Keratinocyte (primary cell): ENCODE measurements at regions not wholly inside any gene's neighbourhood (a gene's known extent, or its start where the extent isn't known, plus 50 kb on each side); places are given as distances from the start of the nearest gene placed in this dataset.

Source experiments
- EZH2 ChIP-seq: IDR thresholded peaks from one replicate; pipeline ENCODE4 v1.6.1; 2012; ENCODE audit warnings: inconsistent platforms, mild to moderate bottlenecking, low read length, moderate library complexity
- TF ChIP-seq, protein P1 (sequence below), 3 experiments: IDR thresholded peaks in 1 of 3; conservative IDR thresholded peaks in 1 of 3; optimal IDR thresholded peaks in 1 of 3; 2 replicates in 2 of 3; 3 replicates in 1 of 3; pipeline versions ENCODE3 to v1.5.1; 2011; ENCODE audit warnings: low read length in 3 of 3, mild to moderate bottlenecking in 3 of 3, moderate library complexity in 2 of 3, control low read depth in 1 of 3, inconsistent platforms in 1 of 3; ENCODE audit not compliant: insufficient read depth in 2 of 3; ENCODE audit errors: extremely low read depth in 1 of 3

DNA sequence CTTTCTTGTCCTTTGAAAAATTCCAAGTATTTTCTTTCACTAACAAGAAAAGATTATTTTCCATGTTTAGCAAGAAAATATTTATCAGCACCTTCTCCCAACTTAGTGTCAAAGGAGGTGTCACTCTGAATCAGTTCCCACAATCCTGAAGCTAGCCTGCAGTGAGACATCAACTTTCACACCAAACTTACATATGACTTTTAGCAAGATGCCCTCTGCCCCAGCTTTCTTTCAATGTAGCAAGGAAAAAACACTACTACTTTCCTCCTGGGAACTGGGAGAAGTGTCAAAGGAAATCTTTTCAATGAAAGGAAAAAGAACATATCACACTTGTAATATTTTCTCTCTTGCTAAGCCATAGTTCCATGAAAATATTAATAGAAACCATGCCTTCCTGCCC is 50.9 kb upstream of the PALMD start:
- TF ChIP-seq, protein P1, sequence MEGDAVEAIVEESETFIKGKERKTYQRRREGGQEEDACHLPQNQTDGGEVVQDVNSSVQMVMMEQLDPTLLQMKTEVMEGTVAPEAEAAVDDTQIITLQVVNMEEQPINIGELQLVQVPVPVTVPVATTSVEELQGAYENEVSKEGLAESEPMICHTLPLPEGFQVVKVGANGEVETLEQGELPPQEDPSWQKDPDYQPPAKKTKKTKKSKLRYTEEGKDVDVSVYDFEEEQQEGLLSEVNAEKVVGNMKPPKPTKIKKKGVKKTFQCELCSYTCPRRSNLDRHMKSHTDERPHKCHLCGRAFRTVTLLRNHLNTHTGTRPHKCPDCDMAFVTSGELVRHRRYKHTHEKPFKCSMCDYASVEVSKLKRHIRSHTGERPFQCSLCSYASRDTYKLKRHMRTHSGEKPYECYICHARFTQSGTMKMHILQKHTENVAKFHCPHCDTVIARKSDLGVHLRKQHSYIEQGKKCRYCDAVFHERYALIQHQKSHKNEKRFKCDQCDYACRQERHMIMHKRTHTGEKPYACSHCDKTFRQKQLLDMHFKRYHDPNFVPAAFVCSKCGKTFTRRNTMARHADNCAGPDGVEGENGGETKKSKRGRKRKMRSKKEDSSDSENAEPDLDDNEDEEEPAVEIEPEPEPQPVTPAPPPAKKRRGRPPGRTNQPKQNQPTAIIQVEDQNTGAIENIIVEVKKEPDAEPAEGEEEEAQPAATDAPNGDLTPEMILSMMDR (optimal IDR thresholded peaks at IDR 0.05 in 1 of 3, IDR thresholded peaks at IDR 0.05 in 1 of 3, conservative IDR thresholded peaks at IDR 0.05 in 1 of 3; ENCODE audit: extremely low read depth in 1 of 3, insufficient read depth in 2 of 3, low read length in 3 of 3): no peak
- TF ChIP-seq EZH2: no peak
